HG03196 (cell line): ENCODE measurements at regions not wholly inside any gene's neighbourhood (a gene's known extent, or its start where the extent isn't known, plus 50 kb on each side); places are given as distances from the start of the nearest gene placed in this dataset.

ENCODE experiments used
- ATAC-seq: cut with Tn5 transposase; IDR thresholded peaks from one replicate; pipeline ENCODE4 v1.9.1; 2021; ENCODE audit not compliant: unreplicated experiment

- ATAC-seq, result no peak
Measured at GRCh38 chr7:42338231-42338915, 101.4 kb upstream of the GLI3 start.

- ATAC-seq, result no peak
Measured at GRCh38 chr7:42337225-42337905, 100.4 kb upstream of the GLI3 start.

GRCh38 chr7:42332605-42333222 lies 95.7 kb upstream of the GLI3 start:
- ATAC-seq, result no peak

- no peak for ATAC-seq
Measured at GRCh38 chr7:42319631-42320030, 82.6 kb upstream of the GLI3 start.

- ATAC-seq, result no peak
Measured at GRCh38 chr7:42315631-42316030, 78.6 kb upstream of the GLI3 start.

GRCh38 chr7:42315103-42315502 lies 78.1 kb upstream of the GLI3 start:
- no peak for ATAC-seq

GRCh38 chr7:42314696-42315095 lies 77.7 kb upstream of the GLI3 start:
- no peak for ATAC-seq

- no peak for ATAC-seq
Measured at GRCh38 chr7:42311195-42311594, 74.2 kb upstream of the GLI3 start.

GRCh38 chr7:42292991-42293521 lies 56.0 kb upstream of the GLI3 start:
- no peak for ATAC-seq

GRCh38 chr7:42289473-42289872 lies 52.5 kb upstream of the GLI3 start:
- no peak for ATAC-seq
